OCI-LY3 (cell line): ENCODE measurements at regions not wholly inside any gene's neighbourhood (a gene's known extent, or its start where the extent isn't known, plus 50 kb on each side); places are given as distances from the start of the nearest gene placed in this dataset.

Source experiments
- CTCF ChIP-seq: fragments of 200-600, 300-600 bp; sonication (generic); IDR thresholded peaks from 2 replicates; pipeline ENCODE4 v1.5.1; 2014; ENCODE audit warnings: antibody characterized with exemption, low read length, low read depth
- EZH2phosphoT487 ChIP-seq: fragments of 200-600 bp; shearing (Covaris generic); IDR thresholded peaks from 2 replicates; pipeline ENCODE4 v1.6.1; 2018; ENCODE audit warnings: antibody characterized with exemption, mixed run types, low read depth

GRCh38 chr10:31603235-31604087 lies 284.4 kb downstream of the ZEB1 start:
- TF ChIP-seq CTCF (no peak), EZH2phosphoT487 (no peak)
